ENCODE measurements at regions not wholly inside any gene's neighbourhood (a gene's known extent, or its start where the extent isn't known, plus 50 kb on each side); places are given as distances from the start of the nearest gene placed in this dataset.
"Not testable (repeated sequence)": the region's sequence is repeated elsewhere in the genome, so short reads cannot be mapped to it uniquely, and the experiment has no call there.

DNA sequence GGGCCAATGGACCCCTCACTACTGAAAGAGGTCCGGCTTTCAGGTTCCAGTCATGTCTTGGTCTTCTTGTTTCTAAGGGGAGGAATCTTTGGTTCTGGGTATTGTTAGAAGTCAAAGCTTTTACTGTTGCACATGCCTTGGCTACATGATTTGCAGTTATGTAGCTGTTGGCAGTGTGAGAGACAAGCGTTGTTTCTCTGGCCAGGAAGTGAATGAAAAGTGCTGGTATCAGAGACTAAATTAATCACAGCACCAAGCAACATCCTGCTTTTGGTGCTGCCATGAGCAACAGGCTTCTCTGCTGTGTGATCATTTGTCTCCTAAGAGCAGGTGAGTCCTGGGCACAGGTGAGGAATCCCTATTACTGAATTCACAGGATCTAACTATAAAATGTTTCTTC is 100.1 kb upstream of the PRSS3 start:
- no peak for DNase-seq (ENCODE audit: low read depth)

DNA sequence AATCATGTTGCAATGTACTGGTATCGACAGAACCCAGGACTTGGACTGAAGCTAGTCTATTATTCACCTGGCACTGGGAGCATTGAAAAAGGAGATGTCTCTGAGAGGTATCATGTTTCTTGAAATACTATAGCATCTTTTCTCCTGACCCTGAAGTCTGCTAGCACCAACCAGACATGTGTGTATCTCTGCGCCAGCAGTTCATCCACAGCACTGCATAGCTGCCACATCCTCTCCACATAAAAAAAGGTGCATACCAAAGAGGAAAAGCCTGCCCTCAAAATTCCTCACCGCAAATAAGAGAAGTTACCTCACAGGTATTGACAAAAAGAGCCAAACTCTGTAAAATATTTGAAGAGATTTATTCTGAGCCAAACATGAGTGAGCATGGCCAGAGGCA is 99.5 kb upstream of the PRSS3 start:
- no peak for DNase-seq (ENCODE audit: low read depth)

DNA sequence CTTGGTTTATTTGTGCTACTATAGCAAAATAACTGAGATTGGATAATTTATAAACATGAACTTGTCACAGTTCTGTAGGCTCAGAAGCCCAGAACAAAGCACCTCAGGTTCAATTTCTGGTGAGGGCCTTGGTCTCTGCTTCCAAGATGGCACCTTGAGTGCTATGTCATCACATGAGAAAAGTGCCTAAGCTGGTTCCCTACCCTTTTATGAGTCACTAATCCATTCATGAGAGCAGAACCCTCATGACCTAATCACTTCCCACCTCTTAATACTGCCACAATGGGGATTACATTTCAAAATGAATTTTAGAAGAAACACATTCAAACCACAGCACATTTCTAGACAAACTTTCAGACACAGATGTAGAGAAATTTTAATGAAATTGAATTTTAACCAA is 98.2 kb upstream of the PRSS3 start:
- DNase-seq (ENCODE audit: low read depth) = no peak

- DNase-seq (ENCODE audit: low read depth) = peak; percentile 1
Measured at GRCh38 chr9:33698267-33698666, 97.1 kb upstream of the PRSS3 start.

DNA sequence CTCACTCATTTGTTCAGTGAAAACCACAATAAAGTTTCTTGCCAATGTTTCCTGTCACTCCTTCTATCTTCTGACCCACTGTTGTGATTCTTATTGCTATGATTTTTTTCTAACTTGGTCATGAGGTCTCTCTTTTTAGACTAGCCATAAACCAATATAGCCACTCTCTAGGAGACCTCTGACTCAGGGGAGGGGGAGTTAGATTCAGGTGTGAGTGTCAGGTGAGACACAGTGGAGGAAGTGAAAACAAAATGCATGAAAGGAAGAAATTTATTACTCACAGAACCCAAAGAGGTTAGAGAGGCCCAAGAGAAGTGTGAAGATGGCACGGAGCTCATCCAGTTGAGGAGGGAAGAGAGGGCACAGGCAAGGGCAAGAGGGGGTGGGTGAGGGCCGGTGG is 94.4 kb upstream of the PRSS3 start:
- DNase-seq (ENCODE audit: low read depth) = not testable (repeated sequence)

- DNase-seq (ENCODE audit: low read depth) = no peak
Measured at GRCh38 chr9:33703430-33704102, 91.8 kb upstream of the PRSS3 start.

- not testable (repeated sequence) for DNase-seq (ENCODE audit: low read depth)
Measured at GRCh38 chr9:33705440-33705839, 89.9 kb upstream of the PRSS3 start.

GRCh38 chr9:33708441-33708840 is 86.9 kb upstream of the PRSS3 start:
- DNase-seq (ENCODE audit: low read depth) = no peak

- no peak for DNase-seq (ENCODE audit: low read depth)
Measured at GRCh38 chr9:33709269-33709668, 86.1 kb upstream of the PRSS3 start.

DNA sequence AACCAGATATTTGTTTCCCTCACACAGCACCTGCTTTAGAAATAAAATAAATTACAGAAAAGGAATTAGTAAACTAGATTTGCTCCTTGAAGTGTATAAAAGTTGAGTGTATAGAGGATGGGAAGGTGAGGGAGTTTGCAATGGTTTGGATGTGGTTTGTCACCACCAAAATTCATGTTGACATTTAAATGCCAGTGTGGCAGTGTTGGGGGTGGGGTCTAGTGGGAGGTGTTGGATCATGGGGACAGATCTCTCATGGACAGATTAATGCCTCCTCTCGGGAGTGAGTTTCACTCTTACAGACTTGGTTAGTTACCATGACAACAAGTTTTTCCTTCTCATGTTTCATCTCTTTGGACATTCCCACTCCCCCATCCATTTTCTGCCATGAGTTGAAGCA is 83.9 kb upstream of the PRSS3 start:
- not testable (repeated sequence) for DNase-seq (ENCODE audit: low read depth)

GRCh38 chr9:33714989-33715388 is 80.4 kb upstream of the PRSS3 start:
- DNase-seq (ENCODE audit: low read depth) = no peak

GRCh38 chr9:33718987-33719386 is 76.4 kb upstream of the PRSS3 start:
- no peak for DNase-seq (ENCODE audit: low read depth)

DNA sequence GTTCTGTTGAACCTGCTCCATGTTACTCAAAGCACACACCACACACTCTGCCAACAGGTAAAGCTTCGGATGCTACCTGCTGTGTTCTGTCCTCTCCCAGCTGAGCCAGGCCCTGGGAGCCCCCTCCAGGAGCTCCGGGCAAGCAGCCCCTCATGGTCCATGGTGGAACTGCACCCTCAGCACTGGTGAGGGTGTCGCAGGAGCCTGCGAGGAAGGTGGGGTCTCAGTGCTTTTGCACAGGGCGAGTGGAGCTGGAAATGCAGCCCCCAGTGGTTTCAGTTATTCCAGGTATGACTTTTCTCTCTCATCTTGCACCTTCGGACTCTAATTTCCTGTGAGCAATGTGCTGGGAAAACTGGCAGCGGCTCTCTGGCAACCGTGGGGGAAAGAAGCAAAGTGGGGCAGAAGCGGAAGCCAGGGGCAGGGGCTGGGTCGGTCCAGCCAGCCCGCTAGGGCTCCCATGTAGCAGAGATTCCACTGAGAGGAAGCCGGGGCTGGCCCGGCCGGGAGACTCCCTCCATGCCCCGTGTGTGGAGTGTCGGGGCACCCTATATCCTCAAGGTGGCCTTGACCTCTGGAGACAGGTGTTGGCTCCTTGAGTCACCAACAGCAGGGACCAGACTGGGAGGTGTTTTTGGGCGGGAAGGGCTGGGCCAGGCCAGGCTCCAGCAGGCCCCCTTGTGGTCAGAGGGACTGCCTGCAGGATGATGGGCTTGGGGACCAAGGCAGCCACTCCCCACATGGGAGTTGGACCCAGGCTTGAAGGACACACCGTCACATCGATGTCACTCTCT is 75.6 kb upstream of the PRSS3 start:
- DNase-seq (ENCODE audit: low read depth) = no peak

DNA sequence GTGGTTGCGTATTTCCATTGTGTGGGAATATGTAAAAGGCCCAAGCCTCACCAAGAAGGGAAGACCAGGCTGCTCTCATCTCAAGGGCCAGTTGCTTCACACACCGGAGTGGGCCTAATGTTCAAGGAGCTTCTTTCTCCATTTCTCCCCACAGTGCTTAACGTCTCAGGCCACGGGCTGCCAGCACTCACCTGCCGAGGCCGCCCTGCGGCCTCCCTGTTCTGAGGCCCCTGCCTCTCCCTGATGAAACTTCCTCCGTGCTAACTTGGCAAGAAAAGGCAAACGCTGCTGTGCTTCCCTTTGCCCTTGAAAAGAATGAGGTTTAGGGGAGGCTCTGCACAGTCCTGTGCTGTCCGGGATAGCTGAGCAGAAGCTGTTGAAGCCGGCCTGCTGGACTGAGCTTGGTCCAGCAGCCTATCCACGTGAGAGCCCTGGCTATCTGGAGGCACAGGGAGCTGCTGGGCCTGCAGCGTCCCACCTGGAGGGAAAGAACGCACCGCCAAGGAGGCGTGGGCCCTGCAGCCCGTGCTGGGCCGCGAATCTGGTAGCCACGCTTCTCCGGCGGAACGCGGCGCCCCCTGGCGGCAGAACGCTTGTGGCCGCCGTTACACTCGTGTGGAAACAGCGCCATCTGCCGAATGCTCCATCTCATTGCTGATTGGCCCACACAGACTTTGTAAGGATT is 73.5 kb upstream of the PRSS3 start:
- peak; percentile 67 for DNase-seq (ENCODE audit: low read depth)

- no peak for DNase-seq (ENCODE audit: low read depth)
Measured at GRCh38 chr9:33722359-33722675, 73.0 kb upstream of the PRSS3 start.

DNA sequence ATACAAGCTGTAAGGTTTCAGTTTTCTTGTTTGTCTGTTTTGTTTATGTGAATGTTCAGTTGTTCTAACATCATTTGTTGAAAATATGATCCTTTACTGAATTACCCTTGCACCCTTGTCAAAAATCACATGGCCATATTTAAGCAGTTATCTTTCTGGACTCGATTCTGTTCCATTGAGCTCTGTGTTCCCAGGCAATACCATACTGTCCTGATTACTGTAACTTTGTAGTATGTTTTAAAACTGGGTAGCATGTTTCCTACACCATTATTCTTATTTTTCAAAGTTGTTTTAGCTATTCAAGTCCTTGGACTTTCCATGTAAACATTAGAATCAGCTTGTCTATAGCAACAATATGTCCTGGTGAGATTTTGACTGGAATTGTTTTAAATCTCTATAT is 66.7 kb upstream of the PRSS3 start:
- DNase-seq (ENCODE audit: low read depth) = no peak

- no peak for DNase-seq (ENCODE audit: low read depth)
Measured at GRCh38 chr9:33731142-33731541, 64.2 kb upstream of the PRSS3 start.

DNA sequence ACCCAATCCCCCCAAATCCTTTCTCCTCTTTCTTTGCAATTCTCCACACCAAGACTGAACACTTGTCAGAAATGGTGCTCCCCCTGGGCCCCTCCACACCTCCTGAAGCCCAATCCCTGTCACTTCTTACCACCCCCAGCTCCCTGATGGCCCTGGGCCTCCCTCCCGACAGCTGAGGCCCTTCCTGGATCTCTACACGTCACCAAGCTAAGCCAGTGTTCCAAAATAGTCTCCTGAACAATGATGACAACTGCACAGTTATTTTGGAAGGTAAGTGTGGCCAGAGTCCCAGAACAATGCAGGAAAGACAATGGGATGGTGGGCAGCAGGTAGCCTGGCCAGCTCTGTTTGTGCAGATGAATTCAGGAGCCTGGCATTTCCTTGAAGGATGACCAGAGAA is 63.7 kb upstream of the PRSS3 start:
- no peak for DNase-seq (ENCODE audit: low read depth)

GRCh38 chr9:33734247-33734940 is 61.0 kb upstream of the PRSS3 start:
- DNase-seq (ENCODE audit: low read depth) = not testable (repeated sequence)

DNA sequence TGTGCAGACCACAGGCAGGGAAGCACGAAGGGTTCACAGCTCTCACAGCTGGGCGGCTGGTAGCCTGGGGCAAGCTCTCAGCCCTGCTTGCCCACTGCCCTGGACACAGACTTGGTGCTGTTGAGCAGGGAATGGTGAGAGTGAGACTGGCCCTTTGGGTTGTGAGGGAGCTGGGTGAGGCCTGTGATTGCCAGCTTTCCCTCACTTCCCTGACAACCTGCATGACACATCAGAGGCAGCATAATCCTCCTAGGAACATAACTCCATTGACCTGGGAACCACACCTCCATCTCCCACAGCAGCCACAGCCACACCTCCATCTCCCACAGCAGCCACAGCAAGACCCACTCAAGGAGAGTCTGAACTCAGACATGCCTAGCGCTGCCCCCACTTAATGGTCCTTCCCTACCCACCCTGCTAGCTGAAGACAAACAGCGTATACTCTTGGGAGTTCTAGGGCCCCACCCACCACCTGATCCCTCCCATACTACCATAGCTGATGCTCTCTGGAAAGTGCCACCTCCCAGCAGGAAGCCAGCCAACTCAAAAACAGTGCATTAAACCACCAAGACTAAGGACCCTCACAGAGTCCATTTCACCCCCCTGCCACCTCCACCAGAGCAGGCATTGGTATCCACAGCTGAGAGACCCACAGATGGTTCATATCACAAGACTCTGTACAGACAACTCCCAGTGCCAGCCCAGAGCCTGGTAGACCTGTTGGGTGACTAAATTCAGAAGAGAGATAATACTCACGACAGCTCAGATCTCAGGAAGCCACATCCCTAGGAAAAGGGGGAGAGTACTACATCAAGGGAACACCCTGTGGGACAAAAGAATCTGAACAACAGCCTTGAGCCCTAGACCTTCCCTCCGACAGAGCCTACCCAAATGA is 60.2 kb upstream of the PRSS3 start:
- DNase-seq (ENCODE audit: low read depth) = not testable (repeated sequence)

DNA sequence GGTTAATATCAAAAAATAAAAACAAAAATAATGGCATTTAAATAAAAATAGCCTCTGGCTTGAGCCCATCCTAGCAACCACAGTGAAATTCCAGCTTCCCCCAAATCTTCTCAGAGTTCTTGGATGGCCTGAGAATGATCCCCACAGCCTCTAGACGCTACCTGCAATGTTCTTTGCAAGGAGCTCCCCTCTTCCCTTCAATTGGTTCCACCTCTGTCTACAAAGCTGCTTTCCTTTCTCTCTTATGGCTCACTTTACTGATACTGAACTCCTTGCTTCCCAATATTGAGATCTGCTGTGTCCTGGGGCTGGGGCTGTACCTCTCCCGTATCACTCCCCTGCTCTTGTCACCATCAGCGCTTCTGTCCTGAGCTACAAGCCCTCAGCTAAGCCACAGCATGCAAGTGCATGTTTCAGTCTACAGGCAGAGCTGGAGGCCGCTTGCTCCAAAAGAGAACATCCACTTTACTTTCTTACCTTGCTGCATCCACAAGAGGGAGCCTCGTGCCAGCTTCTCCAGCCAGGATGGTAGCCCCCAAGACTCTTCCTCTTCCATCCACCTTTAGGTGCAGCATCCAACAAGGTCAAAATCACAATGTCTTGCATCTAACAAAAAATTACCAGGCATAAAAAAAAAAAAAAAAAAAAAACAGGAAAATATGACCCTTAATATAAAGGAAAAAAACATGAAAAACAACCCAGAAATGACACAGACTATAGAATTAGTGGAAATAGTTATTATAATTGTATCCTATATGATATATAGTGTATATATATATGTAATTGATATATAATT is 57.4 kb upstream of the PRSS3 start:
- peak; percentile 64 for DNase-seq (ENCODE audit: low read depth)
